GM19467 (cell line): ENCODE measurements at regions not wholly inside any gene's neighbourhood (a gene's known extent, or its start where the extent isn't known, plus 50 kb on each side); places are given as distances from the start of the nearest gene placed in this dataset.
"Not testable (repeated sequence)": the region's sequence is repeated elsewhere in the genome, so short reads cannot be mapped to it uniquely, and the experiment has no call there.

ENCODE experiments used
- ATAC-seq: cut with Tn5 transposase; IDR thresholded peaks from one replicate; pipeline ENCODE4 v1.9.1; 2021; ENCODE audit warnings: mild to moderate bottlenecking, moderate library complexity; ENCODE audit not compliant: unreplicated experiment

- not testable (repeated sequence) for ATAC-seq
These were observed 50.3 kb upstream of the UGT2B15 start for GRCh38 chr4:68720723-68721122.

DNA sequence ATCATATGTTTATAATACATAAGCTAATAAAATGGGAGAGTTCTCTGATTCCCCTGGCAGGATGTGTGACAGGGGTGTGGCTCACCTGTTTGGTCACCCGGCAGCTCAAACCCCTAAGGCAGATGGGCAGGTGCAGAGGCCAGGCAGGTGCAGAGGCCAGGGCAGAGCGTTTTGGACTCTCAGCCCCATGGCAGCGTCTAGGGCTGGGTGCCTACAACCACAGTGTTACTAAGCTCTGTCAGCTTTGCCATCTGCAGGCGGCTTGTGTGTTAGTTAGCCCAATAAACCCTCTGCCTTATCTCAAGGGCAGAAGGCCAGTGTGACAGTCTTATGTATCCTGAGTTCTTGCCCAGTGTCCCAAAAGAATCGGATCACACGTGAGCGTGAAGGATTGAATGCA, 54.0 kb upstream of the UGT2B15 start:
- ATAC-seq, result no peak

DNA sequence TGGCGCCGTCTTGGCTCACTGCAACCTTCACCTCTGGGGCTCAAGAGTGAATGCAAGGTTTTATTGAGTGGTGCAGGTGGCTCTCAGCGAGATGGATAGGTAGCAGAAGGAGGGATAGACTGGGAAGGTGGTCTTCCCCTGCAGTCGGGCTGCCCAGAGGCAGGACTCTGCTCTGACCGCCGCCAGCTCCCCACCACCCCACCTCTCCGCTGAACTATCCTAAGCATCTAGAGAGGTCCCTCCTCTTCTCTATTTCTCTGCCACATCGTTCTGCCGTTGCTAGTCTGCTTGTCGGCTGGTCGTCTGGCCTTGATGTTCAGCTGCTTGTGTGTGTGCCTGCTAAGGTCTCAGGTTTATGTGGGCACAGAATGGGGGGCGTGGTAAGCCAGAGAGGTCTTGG, 54.5 kb upstream of the UGT2B15 start:
- ATAC-seq, result no peak

- ATAC-seq, result peak; percentile 85
These were observed 62.4 kb upstream of the UGT2B15 start for GRCh38 chr4:68732653-68733466.

- ATAC-seq, result peak; percentile 57
These were observed 63.6 kb upstream of the UGT2B15 start for GRCh38 chr4:68734095-68734494.

- no peak for ATAC-seq
These were observed 64.7 kb upstream of the UGT2B15 start for GRCh38 chr4:68735106-68735505.

GRCh38 chr4:68736813-68737212, 66.4 kb upstream of the UGT2B15 start:
- no peak for ATAC-seq

- ATAC-seq, result no peak
These were observed 67.6 kb upstream of the UGT2B15 start for GRCh38 chr4:68738036-68738435.

DNA sequence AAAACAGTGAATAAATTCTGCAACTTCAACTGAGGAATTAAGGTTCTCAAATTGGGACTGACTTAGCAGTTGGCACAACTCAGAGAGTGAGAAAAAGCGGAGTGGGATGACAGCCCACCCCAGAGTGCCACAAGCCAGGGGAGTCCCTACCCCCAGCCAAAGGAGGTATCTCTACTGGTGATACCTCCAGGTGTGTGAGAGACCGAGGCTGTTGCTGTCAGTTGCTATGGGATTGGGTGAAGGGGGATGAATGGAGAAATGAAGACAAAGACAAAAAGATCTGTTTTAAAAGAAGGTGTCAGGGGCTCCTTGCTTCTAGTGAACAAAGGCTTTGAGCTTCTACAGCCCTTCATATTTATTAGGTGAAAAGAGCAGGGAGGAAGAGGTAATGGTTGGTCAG, 71.4 kb upstream of the UGT2B10 start:
- no peak for ATAC-seq

DNA sequence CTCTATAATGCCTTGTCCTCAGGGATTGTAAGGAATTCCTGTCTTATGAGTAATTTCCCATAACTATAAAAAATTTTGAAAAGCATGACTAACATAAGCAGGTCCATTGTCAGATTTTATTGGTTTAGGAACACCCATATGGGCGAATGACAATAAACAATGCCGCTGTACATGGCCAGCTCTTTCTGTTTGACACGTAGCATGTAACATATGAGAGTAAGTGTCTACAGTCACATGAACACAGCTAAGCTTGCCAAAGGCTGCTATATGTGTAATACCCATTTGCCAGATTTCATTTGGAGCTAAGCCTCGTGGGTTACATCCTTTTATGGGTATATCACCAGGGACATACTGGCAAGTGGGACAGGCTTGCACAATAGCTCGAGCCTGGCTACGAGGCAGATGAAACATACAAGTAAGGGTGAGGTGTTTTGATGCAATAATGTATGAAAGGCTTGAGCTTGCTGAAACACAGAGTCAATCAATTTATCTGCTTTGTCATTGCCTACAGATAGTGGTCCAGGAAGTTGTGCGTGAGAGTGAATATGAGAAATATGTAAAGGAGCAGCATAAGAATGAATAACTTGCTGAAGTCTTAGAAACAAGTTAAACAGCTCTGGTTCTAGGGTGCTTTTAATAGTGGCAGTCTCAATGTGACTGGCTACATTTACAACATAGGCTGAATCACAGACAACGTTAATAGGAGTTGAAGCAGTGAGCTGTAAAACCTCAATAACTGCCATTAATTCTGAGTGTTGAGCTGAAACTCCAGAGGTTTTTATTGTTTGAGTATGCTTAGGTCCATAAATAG, 67.4 kb upstream of the UGT2B10 start:
- no peak for ATAC-seq

- ATAC-seq, result no peak
These were observed 65.2 kb upstream of the UGT2B10 start for GRCh38 chr4:68750555-68750954.

- no peak for ATAC-seq
These were observed 64.7 kb upstream of the UGT2B10 start for GRCh38 chr4:68751138-68751537.

DNA sequence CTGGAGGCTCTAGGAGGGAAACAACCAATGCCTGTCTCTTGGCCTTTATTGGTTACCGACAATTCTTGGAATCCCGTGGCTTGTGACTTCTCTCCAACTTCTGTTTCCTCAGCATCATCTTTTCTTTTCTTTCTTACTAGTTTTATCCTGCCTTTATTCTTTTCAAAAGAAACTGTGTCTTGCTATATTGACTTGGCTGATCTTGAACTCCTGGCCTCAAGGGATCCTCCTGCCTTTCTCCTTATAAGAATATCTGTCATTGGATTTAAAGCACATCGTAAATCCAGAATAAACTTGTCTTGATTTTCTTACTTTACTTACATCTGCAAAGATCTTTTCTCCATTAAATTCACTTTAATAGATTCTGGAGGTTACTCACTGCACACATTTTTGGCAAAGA, 49.9 kb upstream of the UGT2B10 start:
- no peak for ATAC-seq
